ENCODE measurements at regions not wholly inside any gene's neighbourhood (a gene's known extent, or its start where the extent isn't known, plus 50 kb on each side); places are given as distances from the start of the nearest gene placed in this dataset.

DNA sequence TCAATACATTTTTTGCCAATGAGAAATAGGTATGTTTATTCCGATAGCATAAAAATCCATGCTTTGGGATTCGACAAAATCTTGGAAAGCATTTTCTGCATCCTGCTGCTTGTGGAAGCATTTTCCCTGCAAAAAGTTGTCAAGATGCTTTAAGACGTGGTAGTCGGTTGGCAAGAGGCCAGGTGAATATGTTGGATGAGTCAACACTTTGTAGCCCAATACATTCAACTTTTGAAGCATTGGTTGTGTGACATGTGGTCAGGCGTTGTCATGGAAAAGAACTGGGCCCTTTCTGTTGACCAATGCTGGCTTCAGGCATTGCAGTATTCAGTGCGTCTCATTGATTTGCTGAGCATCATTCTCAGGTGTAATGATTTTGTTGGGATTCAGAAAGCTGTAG is 764.5 kb downstream of the TRIB2 start:
- TF ChIP-seq, protein P1, sequence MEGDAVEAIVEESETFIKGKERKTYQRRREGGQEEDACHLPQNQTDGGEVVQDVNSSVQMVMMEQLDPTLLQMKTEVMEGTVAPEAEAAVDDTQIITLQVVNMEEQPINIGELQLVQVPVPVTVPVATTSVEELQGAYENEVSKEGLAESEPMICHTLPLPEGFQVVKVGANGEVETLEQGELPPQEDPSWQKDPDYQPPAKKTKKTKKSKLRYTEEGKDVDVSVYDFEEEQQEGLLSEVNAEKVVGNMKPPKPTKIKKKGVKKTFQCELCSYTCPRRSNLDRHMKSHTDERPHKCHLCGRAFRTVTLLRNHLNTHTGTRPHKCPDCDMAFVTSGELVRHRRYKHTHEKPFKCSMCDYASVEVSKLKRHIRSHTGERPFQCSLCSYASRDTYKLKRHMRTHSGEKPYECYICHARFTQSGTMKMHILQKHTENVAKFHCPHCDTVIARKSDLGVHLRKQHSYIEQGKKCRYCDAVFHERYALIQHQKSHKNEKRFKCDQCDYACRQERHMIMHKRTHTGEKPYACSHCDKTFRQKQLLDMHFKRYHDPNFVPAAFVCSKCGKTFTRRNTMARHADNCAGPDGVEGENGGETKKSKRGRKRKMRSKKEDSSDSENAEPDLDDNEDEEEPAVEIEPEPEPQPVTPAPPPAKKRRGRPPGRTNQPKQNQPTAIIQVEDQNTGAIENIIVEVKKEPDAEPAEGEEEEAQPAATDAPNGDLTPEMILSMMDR (IDR thresholded peaks at IDR 0.05; ENCODE audit: extremely low read depth, low read depth, low read length), result no peak
- Histone ChIP-seq H3K4me2 (ENCODE audit: insufficient read depth, low read length) (no peak overlapping the region), H3K4me3 (ENCODE audit: insufficient read depth, low read length) (no peak overlapping the region), H3K79me2 (ENCODE audit: insufficient read depth, low read length) (no peaks in the 10 kb centered on the region), H3K4me1 (ENCODE audit: insufficient read depth, low read length) (no peaks in the 10 kb centered on the region), H3K9me3 (ENCODE audit: low read depth, low read length) (peaks cover 1% of the 10 kb centered on the region), H3K36me3 (ENCODE audit: insufficient read depth, low read length) (no peaks in the 10 kb centered on the region), H4K20me1 (ENCODE audit: insufficient read depth, low read length) (no peaks in the 10 kb centered on the region), H2AFZ (ENCODE audit: low read length) (no peak overlapping the region), H3K27me3 (ENCODE audit: insufficient read depth, low read length) (no peaks in the 10 kb centered on the region), H3K27ac (ENCODE audit: low read depth, low read length) (no peak overlapping the region)
- DNase-seq (ENCODE audit: insufficient read length, low spot score, missing footprints), result no peak

DNA sequence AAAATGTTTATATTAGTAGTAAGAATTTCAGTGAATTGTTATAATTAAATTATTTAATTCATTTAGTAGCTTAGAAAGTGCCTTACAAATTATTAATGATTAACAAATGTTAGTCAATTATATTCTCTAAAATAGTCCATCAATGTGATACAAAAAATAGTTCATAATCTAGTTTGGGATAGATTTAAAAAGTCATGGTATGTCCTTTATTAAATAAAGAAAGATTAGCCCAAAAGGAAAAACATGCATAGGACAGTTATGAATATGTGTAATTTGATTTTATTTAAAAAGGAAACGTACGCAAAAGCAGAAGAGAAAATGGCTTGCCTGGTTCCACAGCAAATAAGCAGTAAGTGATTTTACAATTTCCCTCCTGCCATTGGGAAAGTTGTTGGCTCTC is 768.5 kb downstream of the TRIB2 start:
- TF ChIP-seq, protein P1 (IDR thresholded peaks at IDR 0.05; ENCODE audit: extremely low read depth, low read depth, low read length), result no peak

DNA sequence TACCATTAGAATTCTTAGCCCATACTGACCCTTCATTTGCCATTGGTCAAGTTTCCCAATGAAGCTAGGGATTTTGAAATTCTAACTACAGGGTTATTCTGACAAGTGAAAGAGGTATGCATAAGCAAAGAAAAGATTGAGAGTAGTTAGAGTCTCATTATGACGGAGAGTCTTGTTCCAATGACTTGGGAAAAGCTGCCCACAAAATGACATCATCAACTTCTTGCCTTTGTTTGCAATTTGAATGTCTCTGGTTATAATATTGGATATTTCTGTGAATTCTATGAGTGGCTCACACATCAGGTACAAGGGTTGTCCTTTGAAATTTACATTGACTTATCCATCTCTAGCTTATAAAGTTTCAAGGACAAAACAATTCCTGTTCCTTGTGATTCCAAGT is 772.2 kb downstream of the TRIB2 start:
- Histone ChIP-seq H4K20me1 (ENCODE audit: insufficient read depth, low read length) (no peaks in the 10 kb centered on the region), H2AFZ (ENCODE audit: low read length) (no peak overlapping the region), H3K4me3 (ENCODE audit: insufficient read depth, low read length) (no peak overlapping the region), H3K36me3 (ENCODE audit: insufficient read depth, low read length) (no peaks in the 10 kb centered on the region), H3K9me3 (ENCODE audit: low read depth, low read length) (peaks cover 2% of the 10 kb centered on the region), H3K79me2 (ENCODE audit: insufficient read depth, low read length) (no peaks in the 10 kb centered on the region), H3K27ac (ENCODE audit: low read depth, low read length) (no peak overlapping the region), H3K27me3 (ENCODE audit: insufficient read depth, low read length) (no peaks in the 10 kb centered on the region), H3K4me2 (ENCODE audit: insufficient read depth, low read length) (no peak overlapping the region), H3K4me1 (ENCODE audit: insufficient read depth, low read length) (no peaks in the 10 kb centered on the region)
- DNase-seq (ENCODE audit: insufficient read length, low spot score, missing footprints), result no peak
- TF ChIP-seq, protein P1 (IDR thresholded peaks at IDR 0.05; ENCODE audit: extremely low read depth, low read depth, low read length), result no peak

More for the DNA sequence above, 768.5 kb downstream of the TRIB2 start:
- Histone ChIP-seq H3K36me3 (ENCODE audit: insufficient read depth, low read length) (no peaks in the 10 kb centered on the region), H3K27me3 (ENCODE audit: insufficient read depth, low read length) (no peaks in the 10 kb centered on the region), H3K9me3 (ENCODE audit: low read depth, low read length) (peaks cover 2% of the 10 kb centered on the region), H3K4me2 (ENCODE audit: insufficient read depth, low read length) (no peak overlapping the region), H3K4me1 (ENCODE audit: insufficient read depth, low read length) (no peaks in the 10 kb centered on the region), H3K4me3 (ENCODE audit: insufficient read depth, low read length) (no peak overlapping the region), H2AFZ (ENCODE audit: low read length) (no peak overlapping the region), H3K27ac (ENCODE audit: low read depth, low read length) (no peak overlapping the region), H3K79me2 (ENCODE audit: insufficient read depth, low read length) (no peaks in the 10 kb centered on the region), H4K20me1 (ENCODE audit: insufficient read depth, low read length) (no peaks in the 10 kb centered on the region)
- DNase-seq (ENCODE audit: insufficient read length, low spot score, missing footprints), result no peak

DNA sequence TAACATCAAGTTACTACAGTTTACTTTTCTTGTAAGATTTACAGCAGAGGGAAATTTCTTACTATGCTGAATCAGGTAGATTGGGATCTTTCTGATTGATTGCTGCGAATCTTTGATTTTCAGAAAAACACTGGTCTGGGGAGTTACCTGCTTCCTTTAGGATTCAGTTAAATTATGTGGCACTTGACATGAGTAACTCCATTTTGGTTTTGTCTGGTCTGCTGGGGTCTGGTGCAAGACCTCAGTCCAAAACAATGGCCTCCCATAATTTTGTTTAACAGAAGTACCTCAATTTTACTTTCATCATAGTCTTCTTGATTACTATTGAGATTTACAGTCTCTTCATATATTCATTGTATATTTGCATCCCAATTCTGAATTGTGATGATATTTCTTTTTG is 775.5 kb downstream of the TRIB2 start:
- Histone ChIP-seq H3K79me2 (ENCODE audit: insufficient read depth, low read length) (no peaks in the 10 kb centered on the region), H3K4me2 (ENCODE audit: insufficient read depth, low read length) (no peak overlapping the region), H4K20me1 (ENCODE audit: insufficient read depth, low read length) (no peaks in the 10 kb centered on the region), H3K27me3 (ENCODE audit: insufficient read depth, low read length) (no peaks in the 10 kb centered on the region), H3K4me1 (ENCODE audit: insufficient read depth, low read length) (no peaks in the 10 kb centered on the region), H3K9me3 (ENCODE audit: low read depth, low read length) (no peaks in the 10 kb centered on the region), H3K36me3 (ENCODE audit: insufficient read depth, low read length) (no peaks in the 10 kb centered on the region), H3K27ac (ENCODE audit: low read depth, low read length) (no peak overlapping the region), H2AFZ (ENCODE audit: low read length) (no peak overlapping the region), H3K4me3 (ENCODE audit: insufficient read depth, low read length) (no peak overlapping the region)
- DNase-seq (ENCODE audit: insufficient read length, low spot score, missing footprints), result no peak
- TF ChIP-seq, protein P1 (IDR thresholded peaks at IDR 0.05; ENCODE audit: extremely low read depth, low read depth, low read length), result no peak
